GM19395 (cell line): ENCODE measurements at regions not wholly inside any gene's neighbourhood (a gene's known extent, or its start where the extent isn't known, plus 50 kb on each side); places are given as distances from the start of the nearest gene placed in this dataset.
"Not testable (repeated sequence)": the region's sequence is repeated elsewhere in the genome, so short reads cannot be mapped to it uniquely, and the experiment has no call there.

ENCODE experiments used
- ATAC-seq: cut with Tn5 transposase; IDR thresholded peaks from one replicate; pipeline ENCODE4 v1.9.1; 2021; ENCODE audit warnings: mild to moderate bottlenecking, moderate library complexity; ENCODE audit not compliant: unreplicated experiment

- ATAC-seq: no peak
Measured at GRCh38 chr11:109041876-109042275, 377.0 kb downstream of the DDX10 start.

GRCh38 chr11:109043315-109043714, 378.4 kb downstream of the DDX10 start:
- ATAC-seq: no peak

GRCh38 chr11:109046284-109046992, 375.6 kb upstream of the C11orf87 start:
- ATAC-seq: no peak

DNA sequence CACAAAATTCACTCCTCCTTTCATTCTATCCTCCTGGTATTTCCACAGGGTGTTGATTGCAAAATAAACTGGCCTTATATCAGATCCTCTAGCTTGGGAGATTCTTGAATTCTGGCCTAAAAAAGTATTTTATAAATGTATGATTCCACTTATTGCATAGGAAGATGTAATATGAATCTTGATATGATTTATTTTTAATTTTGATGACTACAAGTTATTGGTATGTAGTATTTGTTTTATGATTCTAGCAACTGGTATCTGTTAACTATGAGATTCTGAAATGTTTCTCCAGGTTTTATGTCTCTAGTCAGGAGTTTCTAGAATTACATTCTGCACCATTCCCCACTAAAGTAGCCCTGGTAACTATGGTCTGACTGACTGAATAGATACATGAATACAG, 373.9 kb upstream of the C11orf87 start:
- ATAC-seq: no peak

GRCh38 chr11:109051200-109051599, 370.8 kb upstream of the C11orf87 start:
- ATAC-seq: no peak

DNA sequence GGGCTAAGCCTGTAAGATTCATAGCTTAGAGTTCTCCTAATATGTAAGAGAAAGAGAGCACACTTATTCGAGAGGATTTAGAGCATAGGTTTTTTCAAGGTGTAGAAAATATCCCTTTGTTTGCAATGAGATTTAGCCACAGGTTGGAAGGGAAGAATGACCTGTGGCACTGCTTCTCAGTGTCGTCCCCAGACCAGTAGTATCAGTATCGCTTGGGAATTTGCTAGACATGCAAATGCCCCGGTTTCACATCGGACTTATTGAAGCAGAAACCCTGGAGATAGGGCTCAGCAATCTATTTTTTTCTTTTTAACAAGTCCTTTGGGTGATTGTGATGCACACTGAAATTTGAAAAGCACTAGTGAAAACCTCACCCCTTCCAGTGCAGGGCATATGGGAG, 362.6 kb upstream of the C11orf87 start:
- ATAC-seq: no peak

DNA sequence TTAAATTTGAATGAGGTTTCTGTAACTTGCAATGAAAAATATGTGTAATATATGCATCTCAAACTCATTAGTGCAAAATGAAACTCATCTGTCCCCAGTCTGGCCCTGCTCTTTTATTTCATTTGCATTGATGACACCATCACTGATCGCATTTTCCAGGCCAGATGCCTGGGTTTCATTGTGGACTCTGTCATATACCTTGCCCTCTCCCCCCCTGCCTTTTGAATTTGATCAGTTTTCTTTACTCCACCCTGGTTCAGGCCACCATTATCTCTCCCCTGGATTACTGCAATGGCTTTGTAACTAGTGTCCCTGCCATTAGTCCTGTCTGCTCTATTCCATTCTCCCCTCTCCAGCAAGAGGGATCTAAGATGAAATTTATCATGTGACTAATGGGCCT, 360.6 kb upstream of the C11orf87 start:
- no peak for ATAC-seq

GRCh38 chr11:109062445-109062844, 359.5 kb upstream of the C11orf87 start:
- ATAC-seq: no peak

DNA sequence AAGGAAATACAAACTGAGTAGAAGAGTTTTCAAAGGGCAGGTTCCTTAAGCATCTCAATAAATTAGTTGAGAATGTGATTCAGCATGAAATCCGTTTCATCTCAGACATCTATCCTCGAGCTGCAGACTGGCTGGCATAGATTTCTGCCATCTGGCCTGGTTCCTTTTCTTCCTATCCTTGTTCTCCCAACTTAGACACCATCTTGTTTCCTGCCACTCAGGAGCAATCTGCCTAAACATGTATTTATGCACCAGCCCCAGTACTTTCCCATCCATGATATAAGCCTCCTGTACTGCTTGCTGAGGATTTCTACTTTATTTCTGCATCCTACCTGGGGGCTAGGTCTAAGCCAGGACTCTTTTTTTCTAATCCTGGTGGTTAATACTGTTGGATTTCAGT, 359.1 kb upstream of the C11orf87 start:
- ATAC-seq: no peak

DNA sequence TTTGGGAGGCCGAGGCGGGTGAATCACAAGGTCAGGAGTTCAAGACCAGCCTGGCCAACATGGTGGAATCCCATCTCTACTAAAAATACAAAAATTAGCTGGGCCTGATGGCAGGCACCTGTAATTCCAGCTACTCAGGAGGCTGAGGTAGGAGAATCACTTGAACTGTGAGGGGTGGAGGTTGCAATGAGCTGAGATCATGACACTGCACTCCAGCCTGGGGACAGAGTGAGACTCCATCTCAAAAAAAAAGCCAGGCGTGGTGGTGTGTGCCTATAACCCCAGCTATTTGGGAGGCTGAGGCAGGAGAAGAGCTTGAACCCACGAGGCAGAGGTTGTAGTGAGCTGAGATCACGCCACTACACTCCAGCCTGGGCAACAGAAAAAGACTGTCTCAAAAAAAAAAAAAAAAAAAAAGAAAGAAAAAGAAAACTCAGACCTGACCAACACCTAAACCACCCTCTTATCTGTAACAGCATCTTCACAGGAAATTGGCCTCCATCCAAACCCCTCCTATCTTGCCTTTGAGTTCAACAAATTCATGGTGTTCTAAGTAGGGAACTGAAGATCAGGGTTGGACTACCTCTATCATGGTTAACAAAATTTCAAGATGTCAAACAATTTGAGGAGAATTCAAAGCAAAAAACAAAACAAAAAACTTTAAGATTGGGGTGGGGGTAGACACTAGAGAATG, 357.2 kb upstream of the C11orf87 start:
- not testable (repeated sequence) for ATAC-seq

DNA sequence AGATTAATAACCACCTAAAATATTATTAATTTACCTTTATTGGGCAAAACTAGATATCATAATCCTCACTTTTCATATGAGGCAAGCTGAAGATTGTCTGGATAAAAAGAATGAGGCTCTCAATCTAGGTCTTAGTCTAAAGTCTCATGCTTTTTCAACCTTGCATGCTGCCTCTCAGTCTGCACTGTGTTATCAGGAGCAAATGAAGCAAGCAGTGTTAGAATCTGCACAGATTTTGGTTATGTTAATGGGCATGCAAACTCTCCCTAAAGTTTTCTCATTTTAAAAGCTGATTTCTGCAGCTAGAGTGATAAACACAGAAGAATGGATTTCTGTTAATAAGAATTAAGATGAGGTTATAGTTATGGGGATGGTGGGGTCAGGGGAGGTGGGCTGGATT, 350.7 kb upstream of the C11orf87 start:
- no peak for ATAC-seq

DNA sequence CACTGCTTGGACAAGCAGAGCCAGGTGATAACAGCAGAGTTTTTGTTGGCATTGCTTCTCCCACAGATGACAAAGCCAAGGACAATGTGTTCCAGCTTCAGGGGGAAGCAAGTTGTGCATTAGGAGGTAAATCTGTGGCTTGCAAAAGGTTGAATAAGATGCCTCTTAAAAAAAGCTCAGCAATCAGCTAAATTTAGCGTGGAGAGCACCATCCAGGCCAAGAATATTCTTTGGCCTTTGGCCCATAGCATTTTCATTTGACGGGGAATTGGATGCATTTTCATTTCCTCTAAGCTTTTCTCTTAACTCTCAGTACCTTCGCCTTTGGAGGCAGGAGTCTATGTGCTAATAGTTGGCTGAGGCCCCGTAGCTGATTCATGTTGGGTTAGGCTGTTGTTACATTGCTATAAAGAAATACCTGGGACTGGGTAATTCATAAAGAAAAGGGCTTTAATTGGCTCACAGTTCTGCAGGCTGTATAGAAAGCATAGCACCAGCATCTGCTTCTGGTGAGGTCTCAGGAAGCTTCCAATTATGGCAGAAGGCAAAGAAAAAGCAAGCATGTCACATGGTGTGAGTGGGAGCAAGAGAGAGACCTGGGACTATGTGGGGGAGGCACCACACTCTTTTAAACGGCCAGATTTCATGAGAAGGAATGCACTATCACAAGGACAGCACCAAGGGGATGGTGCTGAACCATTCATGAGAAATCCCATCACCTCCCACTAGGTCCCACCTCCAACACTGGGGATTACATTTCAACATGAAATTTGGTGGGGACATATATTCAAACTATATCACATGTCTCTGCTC, 350.1 kb upstream of the C11orf87 start:
- no peak for ATAC-seq

GRCh38 chr11:109073032-109073822, 348.8 kb upstream of the C11orf87 start:
- ATAC-seq: no peak

DNA sequence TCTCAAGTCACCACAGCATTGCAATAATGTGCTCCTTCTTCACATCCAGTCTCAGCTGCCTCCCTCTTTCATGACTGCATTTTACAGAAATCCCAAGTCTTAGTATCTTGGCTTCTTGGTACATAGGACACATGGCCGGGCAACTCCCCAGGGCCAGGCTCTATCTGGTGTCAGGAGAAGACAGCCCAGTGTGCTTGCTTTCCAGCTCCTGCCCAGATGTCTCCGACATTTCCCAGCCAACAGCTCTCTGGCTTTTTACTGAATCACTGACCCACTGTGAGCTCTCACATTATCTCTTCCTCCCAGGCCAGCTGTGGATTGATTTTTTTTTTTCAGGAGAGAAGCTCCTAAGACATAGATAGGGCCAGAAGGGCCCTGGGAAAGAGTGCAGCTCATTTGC, 346.0 kb upstream of the C11orf87 start:
- ATAC-seq: no peak

DNA sequence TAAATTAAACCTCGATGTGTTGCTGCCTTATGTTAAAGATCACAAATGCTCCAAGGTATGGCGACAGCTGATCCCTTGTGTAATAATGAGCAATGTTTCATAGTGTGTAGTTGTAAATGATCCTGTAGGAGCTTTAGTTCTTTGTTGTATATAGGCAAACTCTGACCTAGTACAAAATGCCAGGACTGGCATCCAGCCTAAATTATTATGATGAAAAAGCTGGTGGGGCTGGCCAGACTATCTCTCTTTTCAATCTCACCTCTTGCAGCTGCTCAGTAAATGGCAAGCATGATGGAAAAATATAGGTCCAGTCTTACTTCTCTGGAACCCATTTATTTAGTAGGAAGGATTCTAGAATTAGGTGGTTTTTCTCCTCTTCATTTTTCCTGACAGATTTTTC, 345.1 kb upstream of the C11orf87 start:
- ATAC-seq: no peak

DNA sequence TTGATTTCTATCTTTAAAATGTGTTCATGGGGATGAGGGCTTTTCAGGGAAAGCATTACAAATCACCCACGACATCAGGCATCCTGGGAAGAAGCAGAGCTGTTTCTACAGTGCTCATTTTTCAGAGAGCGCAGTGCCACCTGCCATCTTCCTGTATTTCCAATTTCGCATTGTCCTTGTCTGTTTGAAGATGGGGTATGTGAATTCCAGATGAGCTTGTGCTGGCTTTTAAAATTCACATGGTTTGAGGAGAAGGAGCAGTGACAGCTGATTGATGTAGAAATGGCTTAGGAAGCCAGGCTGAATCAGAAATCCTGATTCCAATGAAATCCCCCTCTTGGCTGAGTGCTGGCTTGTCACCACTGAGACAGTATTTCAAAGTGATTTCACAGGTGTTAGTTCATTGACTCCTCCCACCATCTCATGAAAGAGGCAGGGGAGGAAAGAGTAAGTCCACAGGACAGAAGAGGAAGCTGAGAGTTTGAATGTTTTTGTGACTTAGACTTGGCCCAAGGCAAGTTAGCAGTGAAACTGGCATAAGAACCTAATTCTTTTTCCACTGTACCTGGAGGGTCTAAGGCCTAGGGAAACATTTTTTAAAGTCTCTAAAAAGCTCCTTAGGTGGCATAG, 344.6 kb upstream of the C11orf87 start:
- no peak for ATAC-seq

- no peak for ATAC-seq
Measured at GRCh38 chr11:109085708-109086373, 336.1 kb upstream of the C11orf87 start.

DNA sequence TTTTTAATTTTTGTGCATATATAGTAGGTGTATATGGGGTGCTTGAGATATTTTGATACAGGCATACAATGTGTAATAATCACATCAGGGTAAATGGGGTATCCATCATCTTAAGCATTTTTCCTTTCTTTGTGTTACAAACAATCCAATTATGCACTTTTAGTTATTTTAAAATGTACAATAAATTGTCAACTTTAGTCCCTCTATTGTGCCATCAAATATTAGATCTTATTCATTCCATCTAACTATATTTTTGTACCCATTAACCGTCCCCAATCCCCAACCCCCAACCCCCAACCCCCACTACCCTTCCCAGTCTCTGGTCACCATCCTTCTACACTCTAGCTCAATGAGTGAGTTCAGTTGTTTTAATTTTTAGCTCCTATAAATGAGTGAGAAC, 335.1 kb upstream of the C11orf87 start:
- ATAC-seq: no peak

GRCh38 chr11:109088086-109088485, 333.9 kb upstream of the C11orf87 start:
- no peak for ATAC-seq

GRCh38 chr11:109089144-109089543, 332.8 kb upstream of the C11orf87 start:
- no peak for ATAC-seq
